Ascending aorta (tissue), 2 donors: ENCODE measurements at regions not wholly inside any gene's neighbourhood (a gene's known extent, or its start where the extent isn't known, plus 50 kb on each side); places are given as distances from the start of the nearest gene placed in this dataset.

Experiments
- DNase-seq, 2 donors: peaks; one replicate each; pipeline ENCODE4 v3.0.0-alpha.2; 2019; ENCODE audit warnings: low spot score in 2 of 2
- H3K27ac ChIP-seq, 2 donors: fragments of 200-600 bp; sonication (generic); one replicate each; pipeline ENCODE4 v1.5.1; 2016 to 2017; ENCODE audit warnings: mild to moderate bottlenecking in 1 of 2
- H3K27me3 ChIP-seq: fragments of 200-600 bp; sonication (generic); one replicate; pipeline ENCODE4 v1.5.1; 2017
- H3K36me3 ChIP-seq, 2 donors: fragments of 200-600 bp; sonication (generic); one replicate each; pipeline ENCODE4 v1.5.1; 2016
- H3K4me1 ChIP-seq, 2 donors: fragments of 200-600 bp; sonication (generic); one replicate each; pipeline ENCODE4 v1.5.1; 2016 to 2017; ENCODE audit warnings: mild to moderate bottlenecking in 1 of 2
- H3K4me3 ChIP-seq, 2 donors: fragments of 200-600 bp; sonication (generic); one replicate each; pipeline ENCODE4 v1.5.1; 2016 to 2017; ENCODE audit warnings: mild to moderate bottlenecking in 1 of 2
- H3K9me3 ChIP-seq, 2 donors: fragments of 200-600 bp; sonication (generic); one replicate each; pipeline ENCODE4 v1.5.1; 2016
- intact Hi-C: fragments of 100-400 bp; cut with DNase I; formaldehyde crosslinking; loops from one replicate; pipeline ENCODE4 v1.15.1; 2023
- TF ChIP-seq, protein P1 (sequence below), 3 experiments: fragments of 200-600 bp in 2 of 3; fragments of 450-650 bp in 1 of 3; sonication (generic) in 2 of 3; IDR thresholded peaks; one replicate each; pipeline ENCODE4 v1.5.1; 2016 to 2019; ENCODE audit warnings: antibody characterized with exemption in 3 of 3, mild to moderate bottlenecking in 1 of 3, moderate library complexity in 1 of 3

- H3K9me3 ChIP-seq: no peaks in the 10 kb centered on the region
- no peak overlapping the region for H3K27ac ChIP-seq
- no peaks in the 10 kb centered on the region for H3K27me3 ChIP-seq
- TF ChIP-seq, protein P1, sequence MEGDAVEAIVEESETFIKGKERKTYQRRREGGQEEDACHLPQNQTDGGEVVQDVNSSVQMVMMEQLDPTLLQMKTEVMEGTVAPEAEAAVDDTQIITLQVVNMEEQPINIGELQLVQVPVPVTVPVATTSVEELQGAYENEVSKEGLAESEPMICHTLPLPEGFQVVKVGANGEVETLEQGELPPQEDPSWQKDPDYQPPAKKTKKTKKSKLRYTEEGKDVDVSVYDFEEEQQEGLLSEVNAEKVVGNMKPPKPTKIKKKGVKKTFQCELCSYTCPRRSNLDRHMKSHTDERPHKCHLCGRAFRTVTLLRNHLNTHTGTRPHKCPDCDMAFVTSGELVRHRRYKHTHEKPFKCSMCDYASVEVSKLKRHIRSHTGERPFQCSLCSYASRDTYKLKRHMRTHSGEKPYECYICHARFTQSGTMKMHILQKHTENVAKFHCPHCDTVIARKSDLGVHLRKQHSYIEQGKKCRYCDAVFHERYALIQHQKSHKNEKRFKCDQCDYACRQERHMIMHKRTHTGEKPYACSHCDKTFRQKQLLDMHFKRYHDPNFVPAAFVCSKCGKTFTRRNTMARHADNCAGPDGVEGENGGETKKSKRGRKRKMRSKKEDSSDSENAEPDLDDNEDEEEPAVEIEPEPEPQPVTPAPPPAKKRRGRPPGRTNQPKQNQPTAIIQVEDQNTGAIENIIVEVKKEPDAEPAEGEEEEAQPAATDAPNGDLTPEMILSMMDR (IDR thresholded peaks at IDR 0.05): no peak
- intact Hi-C loops: no loop called here
- H3K36me3 ChIP-seq: no peaks in the 10 kb centered on the region
- no peak for DNase-seq
- no peaks in the 10 kb centered on the region for H3K4me1 ChIP-seq
- no peak overlapping the region for H3K4me3 ChIP-seq
Observed at GRCh38 chr14:40762685-40763084, 844.0 kb upstream of the LRFN5 start.

DNA sequence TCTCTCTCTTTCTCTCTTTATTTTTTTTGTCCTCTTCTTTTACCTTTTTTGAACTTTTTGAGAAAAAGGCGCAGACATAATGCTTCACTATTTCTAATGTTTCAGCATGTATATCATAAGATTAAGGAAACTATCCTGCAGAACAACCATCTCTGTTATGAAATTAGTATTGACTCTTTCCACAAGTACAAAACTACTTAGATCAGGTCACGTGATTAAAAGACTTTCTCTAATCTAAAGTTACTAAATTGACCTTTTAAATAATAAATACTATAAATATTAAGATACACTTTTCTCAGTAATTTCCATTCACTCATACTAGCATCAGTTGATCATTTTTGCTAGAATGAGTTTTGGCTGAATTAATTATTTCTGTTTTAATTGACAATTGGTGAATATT lies 844.5 kb upstream of the LRFN5 start:
- Histone ChIP-seq H3K27ac (no peak overlapping the region), H3K9me3 (no peaks in the 10 kb centered on the region), H3K27me3 (no peaks in the 10 kb centered on the region), H3K36me3 (no peaks in the 10 kb centered on the region), H3K4me1 (no peaks in the 10 kb centered on the region), H3K4me3 (no peak overlapping the region)
- DNase-seq: no peak
- TF ChIP-seq, protein P1 (IDR thresholded peaks at IDR 0.05): no peak
- intact Hi-C loops: no loop called here

DNA sequence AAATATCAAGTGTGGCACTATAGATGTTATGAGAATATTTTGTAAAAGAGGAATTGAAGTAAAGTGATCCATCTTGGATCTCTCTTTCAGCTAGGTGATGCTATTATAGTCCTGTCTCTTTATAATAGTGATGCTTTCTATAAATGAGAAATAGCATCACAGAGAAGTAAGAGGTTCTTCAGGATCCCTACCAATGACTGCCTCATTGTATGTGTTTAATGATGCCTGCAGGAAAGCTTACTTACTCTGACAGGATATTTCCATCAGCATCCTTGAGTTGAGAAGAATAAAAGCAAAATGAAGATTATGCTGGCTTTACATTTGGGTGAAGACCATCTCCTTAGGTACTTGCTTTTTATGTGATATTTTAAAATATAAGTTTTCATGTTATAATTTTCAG lies 846.0 kb upstream of the LRFN5 start:
- no peak overlapping the region for H3K4me3 ChIP-seq
- no peaks in the 10 kb centered on the region for H3K27me3 ChIP-seq
- H3K27ac ChIP-seq: no peak overlapping the region
- H3K9me3 ChIP-seq: no peaks in the 10 kb centered on the region
- TF ChIP-seq, protein P1 (IDR thresholded peaks at IDR 0.05): no peak
- DNase-seq: no peak
- no peaks in the 10 kb centered on the region for H3K4me1 ChIP-seq
- intact Hi-C loops: no loop called here
- H3K36me3 ChIP-seq: no peaks in the 10 kb centered on the region

GRCh38 chr14:40758076-40758475 lies 848.6 kb upstream of the LRFN5 start:
- intact Hi-C loops: no loop called here
- Histone ChIP-seq H3K27me3 (no peaks in the 10 kb centered on the region), H3K36me3 (no peaks in the 10 kb centered on the region), H3K9me3 (no peaks in the 10 kb centered on the region), H3K4me1 (no peaks in the 10 kb centered on the region), H3K4me3 (no peak overlapping the region), H3K27ac (no peak overlapping the region)
- no peak for DNase-seq
- TF ChIP-seq, protein P1 (IDR thresholded peaks at IDR 0.05): no peak

- H3K9me3 ChIP-seq: no peaks in the 10 kb centered on the region
- no peak overlapping the region for H3K4me3 ChIP-seq
- no peak overlapping the region for H3K27ac ChIP-seq
- intact Hi-C loops: no loop called here
- no peak for DNase-seq
- H3K36me3 ChIP-seq: no peaks in the 10 kb centered on the region
- no peaks in the 10 kb centered on the region for H3K4me1 ChIP-seq
- H3K27me3 ChIP-seq: no peaks in the 10 kb centered on the region
- TF ChIP-seq, protein P1 (IDR thresholded peaks at IDR 0.05): no peak
Observed at GRCh38 chr14:40757376-40757950, 849.2 kb upstream of the LRFN5 start.

GRCh38 chr14:40733206-40733605 lies 873.5 kb upstream of the LRFN5 start:
- Histone ChIP-seq H3K9me3 (no peaks in the 10 kb centered on the region), H3K36me3 (no peaks in the 10 kb centered on the region), H3K27me3 (no peaks in the 10 kb centered on the region), H3K27ac (no peak overlapping the region), H3K4me1 (no peaks in the 10 kb centered on the region), H3K4me3 (no peak overlapping the region)
- no peak for DNase-seq
- intact Hi-C loops: no loop called here
- TF ChIP-seq, protein P1 (IDR thresholded peaks at IDR 0.05): no peak
